ENCODE measurements at regions not wholly inside any gene's neighbourhood (a gene's known extent, or its start where the extent isn't known, plus 50 kb on each side); places are given as distances from the start of the nearest gene placed in this dataset.

- no peak for TF ChIP-seq SIN3A (IDR thresholded peaks at IDR 0.05; ENCODE audit: borderline replicate concordance, insufficient read depth, low read length)
- no peak for TF ChIP-seq POLR2AphosphoS5 (IDR thresholded peaks at IDR 0.05; ENCODE audit: low read depth, low read length)
- TF ChIP-seq TAF1 (IDR thresholded peaks at IDR 0.05; ENCODE audit: borderline replicate concordance, insufficient read depth, low read length), result no peak
These were observed 182.2 kb downstream of the TTC32 start for GRCh38 chr2:19719540-19719939.

Measured in PFSK-1 (cell line).